HG02759 (cell line): ENCODE measurements at regions not wholly inside any gene's neighbourhood (a gene's known extent, or its start where the extent isn't known, plus 50 kb on each side); places are given as distances from the start of the nearest gene placed in this dataset.

Experiments
- ATAC-seq: cut with Tn5 transposase; IDR thresholded peaks from one replicate; pipeline ENCODE4 v1.9.1; 2021; ENCODE audit warnings: mild to moderate bottlenecking, moderate library complexity; ENCODE audit not compliant: unreplicated experiment

DNA sequence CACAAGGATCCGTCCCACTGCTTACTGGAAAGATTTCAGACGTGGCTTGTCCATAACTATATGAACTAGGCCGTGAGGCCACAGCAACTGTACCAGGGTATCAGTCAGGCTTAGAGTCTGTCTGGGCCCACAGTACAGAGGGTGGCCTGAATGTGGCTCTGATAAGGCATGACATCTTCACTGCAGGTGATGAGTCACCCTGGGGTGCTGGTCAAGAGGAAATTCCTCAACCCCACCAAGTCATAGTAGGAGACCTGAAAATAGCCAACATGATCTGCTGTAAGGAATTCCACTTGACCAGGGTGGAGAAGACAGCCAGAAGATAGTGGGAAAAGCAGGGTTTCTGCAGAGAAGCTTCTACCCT, 107.7 kb downstream of the INHBB start:
- ATAC-seq = no peak

DNA sequence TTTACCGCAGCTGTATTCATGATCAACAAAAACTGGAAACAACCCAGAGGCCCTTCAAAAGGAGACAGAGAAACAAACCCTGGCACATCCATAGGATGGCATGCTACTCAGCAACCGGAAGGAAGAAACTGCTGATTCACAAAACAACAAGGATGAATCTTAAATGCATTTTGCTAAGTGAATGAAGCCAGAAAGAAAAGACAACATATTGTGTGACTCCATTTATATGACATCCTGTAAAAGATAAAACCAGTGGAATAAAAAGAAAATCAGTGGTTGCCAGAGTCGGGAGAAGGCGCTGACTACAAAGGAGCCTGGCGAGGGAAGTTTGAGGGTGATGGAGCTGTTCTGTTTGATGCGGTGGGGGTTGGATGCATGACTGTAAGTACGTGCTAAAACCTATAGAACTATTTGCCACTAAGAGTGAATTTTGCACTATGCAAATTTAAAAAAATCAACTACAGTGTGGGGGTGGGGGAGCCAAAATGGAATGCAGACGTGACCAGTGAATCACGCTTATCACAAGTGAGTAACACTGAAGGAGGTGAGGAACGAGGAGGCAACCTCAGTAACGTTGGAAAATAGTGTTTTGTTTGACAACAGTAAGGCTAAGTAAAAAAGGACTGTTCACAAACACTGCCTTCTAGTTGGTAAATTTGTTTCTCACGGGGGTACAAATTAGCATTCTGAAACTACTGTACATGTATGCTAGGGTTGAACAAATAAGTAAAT, 108.9 kb downstream of the INHBB start:
- ATAC-seq = no peak

DNA sequence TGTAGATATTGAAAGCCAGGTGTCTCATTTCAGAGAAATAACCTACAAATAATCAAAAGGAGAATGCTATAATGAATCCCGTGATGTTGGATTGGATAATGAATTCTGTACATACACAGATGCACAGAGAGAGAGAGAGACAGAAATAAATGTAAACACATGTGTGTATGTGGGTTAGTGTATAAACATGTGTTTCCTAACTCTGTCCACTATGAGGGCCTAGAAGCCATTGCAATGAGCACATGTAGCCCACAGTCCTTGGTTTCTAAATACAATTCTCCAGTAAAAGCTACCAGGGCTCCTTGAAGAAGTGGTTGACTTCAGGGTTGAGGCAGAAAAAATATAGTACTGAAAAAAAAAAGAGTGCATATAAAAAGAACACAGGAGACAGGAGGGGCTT, 109.5 kb downstream of the INHBB start:
- no peak for ATAC-seq

DNA sequence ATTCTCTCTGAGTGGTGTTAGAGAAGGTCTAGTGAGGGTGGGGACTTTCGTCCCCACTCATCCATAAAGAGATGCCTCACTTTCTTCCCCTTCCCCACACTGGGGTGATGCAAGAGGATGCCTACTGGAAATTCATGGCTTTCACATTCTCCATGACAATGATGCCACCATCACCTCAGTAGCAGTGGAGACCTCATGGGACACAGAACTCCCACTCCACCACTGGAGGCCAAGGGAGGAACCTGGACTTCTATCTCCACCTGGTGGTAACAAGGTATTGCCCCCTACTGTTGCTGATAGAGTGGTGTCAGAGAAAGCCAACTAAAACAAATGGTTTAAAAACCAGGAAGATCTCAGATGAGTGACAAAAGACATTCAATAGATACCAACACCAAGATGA, 110.9 kb downstream of the INHBB start:
- ATAC-seq = no peak

DNA sequence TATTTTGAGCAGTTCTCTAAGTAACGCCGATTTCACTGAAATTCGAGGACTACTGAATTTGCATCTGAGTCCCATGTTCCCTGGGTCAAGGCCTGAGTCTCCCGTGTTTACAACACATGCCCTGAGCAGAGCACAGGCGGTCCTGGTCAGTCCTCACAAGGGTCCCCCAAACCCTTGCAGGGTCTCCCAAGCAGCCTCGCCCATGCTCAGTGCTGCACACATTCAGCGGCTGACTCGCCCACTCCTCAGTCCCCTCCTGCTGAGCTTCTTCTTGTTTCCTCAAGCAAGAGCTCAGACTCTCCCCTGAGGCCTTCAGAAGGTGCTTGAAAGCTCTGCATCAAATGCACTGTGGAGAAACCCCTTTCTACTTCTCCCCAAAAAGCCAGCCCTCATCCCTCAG, 114.6 kb downstream of the INHBB start:
- ATAC-seq = no peak

DNA sequence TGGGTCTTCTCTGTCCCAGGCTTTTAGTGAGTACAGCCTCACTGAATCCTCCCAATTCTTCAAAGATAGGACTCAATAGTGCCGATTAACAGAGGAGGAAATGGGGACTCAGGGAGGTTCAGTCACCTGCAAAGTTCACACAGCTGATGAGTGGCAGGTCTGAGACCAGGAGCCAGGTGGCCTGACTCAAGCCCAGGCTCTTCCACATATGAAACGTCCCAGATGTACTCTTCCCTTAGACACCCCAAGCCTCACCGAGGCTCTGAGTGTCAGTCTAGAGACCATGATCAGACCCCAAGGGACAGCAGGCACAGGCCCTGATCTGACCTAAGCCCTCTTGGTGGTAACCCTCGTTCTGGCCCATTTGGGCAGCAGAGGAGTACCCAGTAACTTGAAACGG, 115.2 kb downstream of the INHBB start:
- no peak for ATAC-seq

DNA sequence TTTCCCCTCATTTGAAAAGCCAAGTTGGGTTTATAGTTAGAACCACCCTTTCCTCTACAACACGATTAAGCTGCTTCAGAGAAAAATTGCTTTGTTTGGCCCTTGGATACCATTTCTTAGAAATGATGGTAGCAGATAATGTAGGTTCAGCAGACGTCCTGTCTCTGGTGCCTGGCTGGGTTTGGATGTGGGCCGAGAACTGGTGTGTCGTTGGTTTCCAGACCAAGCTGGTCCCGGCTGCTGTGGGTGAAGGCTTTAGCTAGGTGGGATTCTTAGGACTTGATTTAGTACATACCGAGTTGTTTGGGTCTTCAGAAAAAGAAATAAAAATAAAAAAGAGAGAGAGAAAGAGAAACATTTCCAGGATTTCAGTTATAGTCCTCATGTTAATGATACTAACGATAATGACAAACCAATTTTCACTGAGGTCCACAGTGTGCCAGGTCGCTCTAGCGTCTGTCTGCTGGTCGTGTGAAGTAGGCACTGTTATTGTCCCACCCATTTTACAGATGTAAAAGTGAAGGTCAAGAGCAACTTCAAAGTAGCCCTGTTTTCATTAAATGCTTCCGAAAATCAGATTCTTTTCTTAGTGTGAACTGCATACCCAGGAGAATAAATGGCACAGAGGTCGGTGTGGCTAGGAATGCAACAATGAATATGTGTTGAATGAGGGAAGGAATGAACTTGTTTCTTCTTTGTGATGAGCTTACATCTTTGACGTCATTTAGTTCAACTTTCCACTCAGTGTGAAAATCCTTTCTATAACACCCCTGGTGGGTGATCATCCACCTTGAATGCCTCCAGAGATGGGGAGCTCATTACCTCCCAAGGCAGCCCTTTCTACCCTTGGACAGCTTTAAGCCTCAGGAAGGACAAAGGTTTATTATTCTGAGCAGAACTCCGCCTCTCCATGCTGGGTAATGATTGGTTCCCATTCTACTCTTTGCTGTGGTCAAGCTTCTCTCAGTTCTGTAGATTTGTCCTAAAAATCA, 115.9 kb downstream of the INHBB start:
- ATAC-seq = no peak

DNA sequence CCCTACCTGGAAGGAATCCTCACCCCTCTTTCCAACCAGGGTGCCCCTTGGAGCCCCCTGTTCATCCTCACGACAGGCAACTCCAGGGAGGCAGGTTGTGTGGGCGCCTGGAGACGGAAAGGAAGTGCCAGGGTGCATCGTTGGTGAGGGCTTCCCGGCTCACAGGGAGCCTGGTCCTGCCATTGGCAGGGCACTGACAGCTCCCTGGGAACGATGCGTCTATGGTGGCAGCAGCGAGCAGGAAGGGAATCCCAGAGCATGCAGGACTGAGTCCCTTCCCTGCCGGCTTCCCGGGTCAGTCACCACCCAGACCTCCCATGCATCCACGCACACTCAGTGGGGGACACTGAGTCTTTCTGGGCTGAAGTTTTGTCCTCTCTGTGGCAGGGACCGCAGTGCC, 117.6 kb downstream of the INHBB start:
- no peak for ATAC-seq

DNA sequence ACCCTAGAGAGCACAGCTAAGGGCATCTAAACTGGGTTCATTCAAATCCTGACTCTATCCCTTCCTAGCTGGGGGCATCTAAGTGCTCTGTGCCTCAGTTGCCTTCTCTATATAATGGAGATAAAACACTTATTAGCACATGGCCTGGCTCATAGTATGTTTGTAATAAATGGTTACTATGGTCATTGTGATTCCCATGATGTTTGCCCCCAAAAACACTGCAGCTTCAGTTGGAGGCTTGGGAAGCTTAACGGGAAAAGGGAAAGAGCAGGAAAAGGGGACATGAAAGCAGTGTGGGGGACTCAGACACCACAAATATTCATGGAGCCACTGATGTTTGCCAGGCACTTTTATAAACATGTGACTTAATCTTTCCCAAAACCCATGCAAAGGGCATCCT, 118.1 kb downstream of the INHBB start:
- no peak for ATAC-seq

DNA sequence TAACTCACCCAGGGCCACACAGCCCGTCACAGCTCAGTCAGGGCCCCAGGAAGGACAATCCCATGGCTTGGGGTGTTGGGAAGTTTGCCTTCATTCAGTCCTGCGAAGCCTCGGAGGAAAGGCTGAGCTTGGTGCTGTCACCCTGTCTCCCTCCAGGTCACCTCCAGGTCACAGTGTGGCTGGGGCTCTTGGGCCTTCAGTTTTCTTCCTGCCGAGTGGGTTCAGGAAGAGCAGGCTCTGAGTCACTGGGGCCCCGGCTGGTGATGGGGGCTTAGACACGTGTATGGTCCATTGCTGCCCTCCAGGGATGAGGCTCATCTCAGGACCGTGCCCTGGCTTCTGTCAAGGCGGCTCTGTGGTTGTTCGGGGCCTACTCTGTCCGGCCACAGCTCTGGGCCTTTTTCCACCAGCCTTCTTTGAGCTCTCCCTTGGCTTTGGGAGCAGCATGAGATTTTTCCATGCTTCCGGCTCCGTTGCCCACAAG, 118.6 kb downstream of the INHBB start:
- ATAC-seq = no peak

DNA sequence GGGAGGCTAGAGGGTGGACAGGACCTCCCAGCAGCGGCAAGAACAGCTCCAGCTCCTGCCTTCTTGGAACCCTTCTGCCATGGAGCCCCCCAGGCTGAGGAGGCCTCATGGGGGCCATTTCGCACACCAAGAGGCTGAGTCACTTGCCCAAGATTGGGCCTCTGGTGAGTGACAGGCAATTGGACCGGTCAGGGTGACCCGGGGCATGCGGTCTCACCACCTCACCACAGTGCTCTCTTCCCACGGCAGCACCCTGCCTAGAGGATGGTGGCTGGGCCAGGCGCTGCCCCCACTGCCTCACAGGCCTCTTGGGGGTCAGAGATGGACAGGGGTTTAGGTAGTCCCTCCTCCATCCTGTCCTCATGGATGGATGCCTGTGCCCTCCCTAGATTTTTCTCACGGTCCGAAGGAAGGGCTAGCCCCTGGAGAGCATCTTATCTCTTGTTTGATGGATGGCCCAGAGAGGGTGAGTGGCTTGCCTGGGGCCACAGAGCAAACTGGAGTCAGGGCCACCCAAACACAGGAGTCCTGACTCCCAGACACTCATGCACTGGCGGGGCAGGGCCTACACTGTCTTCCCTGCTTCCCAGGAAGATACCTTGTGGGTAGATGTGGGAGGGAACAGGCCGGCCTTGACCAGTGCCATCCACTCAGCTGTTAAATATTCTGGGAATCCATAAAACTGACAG, 119.2 kb downstream of the INHBB start:
- no peak for ATAC-seq

DNA sequence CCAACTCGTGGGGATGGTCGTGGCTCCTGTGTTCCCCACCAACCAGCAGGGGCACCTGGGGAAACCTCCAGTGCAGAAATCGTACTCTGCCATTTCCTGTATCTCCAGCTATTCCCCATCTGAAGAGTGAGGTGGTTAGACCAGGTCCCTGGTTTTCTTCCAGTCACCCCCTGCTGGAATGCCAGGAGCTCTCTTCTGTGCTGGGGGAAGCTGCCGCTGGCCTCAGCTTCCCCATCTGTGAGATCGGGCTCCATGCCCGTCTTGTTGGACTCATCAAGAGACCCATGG, 119.7 kb downstream of the INHBB start:
- ATAC-seq = no peak

DNA sequence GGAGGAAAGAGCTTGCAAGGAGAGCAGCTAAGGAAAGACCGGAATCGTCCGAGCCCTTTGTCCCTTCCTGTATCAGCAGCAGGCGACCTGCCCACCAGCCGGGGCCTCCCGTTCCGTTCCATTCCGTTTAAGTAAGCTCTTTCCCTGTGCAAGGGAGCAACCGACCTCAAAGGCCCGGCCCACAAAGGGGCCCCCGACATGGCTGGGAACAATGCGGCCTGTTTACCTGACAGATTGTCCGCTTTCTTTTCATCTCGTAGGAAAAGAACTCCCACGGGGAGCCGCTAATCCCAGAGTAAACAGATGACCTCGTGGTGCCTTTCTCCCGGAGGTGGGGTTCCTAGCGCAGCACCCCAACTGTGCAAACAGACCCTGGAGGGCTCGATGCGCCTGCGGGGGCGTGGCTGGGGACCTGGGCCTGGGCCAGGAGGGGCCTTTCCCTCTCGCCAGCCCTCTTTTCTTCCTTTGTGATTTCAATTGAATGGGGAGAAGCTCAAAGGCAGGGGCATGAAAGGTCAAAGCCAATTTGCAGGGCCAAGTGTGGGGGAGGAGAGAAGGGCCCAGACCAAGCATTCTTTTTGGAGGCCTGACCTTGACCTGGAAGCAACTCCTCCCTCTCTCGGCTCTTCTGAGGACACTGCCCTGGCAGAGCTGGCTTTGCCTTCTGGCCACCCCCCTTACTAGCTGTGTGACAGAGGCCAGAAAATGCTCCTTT, 120.2 kb downstream of the INHBB start:
- ATAC-seq = no peak

DNA sequence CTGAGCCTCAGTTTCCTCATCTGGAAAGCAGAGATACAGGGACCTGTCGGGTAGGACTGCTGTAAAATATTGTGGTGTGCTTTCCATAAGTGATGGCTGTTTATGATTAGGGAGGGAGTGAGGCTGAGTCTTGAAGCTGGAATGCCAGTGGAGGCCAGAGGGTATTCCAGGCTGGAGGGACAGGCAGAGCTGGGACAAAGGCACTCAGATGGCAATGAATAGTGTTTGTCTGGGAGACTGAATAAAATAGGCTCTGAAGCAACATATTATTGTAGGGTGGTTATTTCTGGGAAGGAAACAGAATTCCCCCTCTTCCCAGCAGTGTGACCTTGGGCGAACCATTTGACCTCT, 120.7 kb downstream of the INHBB start:
- no peak for ATAC-seq

DNA sequence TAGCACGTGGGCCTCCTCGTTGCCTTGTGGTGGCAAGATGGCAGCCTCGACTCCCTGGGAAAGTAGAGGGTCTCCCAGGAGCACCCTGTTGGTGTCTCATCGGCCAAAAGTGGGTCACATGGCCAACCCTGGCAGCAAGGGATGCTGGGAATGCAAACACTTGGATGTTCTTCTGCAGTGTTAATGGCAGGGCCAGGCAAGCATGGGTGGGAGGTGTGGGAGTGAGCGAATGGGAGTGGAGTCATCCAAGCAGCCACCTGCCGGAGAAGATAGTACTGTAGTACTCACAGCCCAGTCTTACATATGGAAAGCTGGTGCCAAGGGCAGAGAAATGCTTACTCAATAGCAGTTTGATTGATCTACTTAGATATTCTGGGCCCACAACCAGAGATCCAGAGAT, 122.2 kb downstream of the INHBB start:
- no peak for ATAC-seq

DNA sequence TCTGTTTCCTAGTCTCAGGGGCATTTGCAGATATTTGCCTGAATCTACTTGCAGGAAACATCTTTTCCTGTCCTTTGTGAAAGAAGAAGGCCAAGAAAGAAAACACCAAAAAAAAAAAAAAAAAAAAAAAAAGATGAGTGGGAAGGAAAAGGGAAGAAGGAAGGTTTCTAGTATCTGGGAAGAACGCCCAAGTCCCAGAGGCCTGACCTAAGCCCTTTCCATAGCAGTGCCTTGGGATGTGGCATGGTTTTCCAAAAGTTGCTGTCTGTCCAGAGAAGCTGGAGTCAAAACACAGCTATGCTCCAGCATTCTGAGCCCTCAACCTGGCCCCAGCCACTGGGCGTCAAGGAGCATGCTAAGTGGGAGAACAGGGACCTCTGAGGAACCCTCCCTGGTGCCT, 123.5 kb downstream of the INHBB start:
- ATAC-seq = no peak

DNA sequence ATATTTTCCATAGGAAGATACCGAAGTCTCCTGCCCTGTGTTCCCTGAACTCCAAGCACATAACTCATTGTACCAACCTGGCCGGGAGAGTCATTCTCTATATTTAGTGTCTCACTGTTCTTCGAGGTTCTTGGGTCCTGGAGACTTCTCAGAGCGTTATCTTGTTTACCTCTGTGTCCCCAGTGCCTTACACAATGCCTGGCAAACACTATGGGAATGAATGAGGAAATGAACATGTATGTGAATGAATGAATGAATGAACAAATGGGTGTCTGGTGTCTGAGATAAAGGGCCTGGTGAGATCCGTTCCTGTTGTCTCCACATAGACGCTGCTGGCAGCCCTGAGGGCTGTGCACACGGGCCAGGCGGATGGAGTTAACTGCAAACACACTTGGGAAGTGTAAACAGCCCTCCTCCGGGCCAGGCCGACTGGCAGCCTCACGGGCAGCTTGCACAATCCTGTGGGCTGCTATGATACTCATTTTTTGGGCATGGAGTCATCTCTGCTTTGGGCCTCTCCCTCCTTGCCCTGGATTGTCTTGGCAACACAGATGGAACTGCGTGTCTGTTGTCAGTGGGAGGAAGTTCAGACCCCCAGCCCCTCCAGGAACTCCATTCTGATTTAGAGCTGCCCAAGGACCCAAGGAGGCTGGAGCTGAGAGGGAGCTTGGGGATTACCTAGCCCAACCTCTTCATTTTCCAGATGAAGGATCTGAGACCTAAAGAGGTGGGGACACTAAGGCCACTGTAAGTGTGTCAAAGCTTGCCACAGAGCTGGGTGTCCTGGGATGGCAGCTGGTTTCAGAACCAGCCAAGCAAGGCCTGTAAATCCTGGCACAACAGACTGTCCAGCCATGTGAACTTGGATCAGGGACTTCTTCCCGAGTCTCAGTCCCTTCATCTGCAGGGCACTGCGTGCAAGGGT, 124.4 kb downstream of the INHBB start:
- ATAC-seq = no peak

DNA sequence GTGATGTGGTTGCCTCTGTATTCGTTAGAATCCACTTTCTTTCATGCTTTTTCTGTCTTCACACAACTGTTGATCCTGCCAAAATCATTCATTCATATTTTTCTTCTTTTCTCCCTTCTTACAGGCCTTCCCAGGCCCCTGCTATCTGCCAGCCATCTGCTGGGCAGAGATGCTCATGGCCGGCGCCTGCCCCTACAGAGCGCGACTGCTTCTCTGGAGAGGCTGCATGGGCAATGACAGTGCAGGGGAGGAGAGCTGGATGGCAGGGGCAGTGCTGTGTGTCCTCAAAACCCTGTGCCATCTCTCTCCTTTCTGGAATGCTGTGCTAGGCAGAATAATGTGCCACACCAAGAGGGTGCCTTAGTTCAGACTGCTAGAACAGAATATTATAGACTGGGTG, 125.2 kb downstream of the INHBB start:
- ATAC-seq = no peak

DNA sequence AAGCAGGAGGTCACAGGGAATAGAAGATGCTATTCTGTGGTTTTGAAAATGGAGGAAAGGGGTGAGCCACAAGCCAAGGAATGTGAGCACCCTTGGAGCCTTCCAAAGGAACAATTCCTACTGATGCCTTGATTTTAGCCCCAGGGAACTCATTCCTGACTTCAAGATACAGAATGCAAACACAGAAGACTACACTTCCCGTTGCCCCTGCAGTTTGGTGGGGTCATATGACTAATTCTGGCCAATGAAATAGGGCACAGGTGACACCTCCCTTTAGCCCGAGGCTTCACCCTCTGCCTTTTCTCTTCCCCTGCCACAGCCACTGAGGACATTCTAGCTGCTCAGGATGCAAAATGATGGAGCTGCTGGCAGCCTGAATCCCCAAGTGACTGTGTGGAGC, 126.1 kb downstream of the INHBB start:
- no peak for ATAC-seq

DNA sequence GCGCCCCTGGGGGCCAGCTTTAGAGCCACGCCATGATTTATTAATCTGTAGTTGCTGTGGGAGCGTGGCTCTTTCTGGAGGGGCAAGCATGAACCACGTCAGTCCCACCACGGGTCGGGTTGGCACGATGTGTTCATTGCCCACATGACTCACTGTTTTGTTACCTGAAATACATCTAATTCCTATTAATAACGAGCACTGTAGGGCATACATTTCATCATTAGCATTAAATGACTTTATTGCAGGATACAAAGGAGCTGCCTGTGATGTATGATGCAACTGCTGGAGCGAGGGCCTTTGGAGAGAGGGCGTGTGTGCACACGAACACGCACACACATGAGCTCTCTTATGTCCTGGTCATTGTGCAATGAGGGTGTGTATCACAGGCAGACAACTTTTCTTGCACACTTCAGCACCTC, 127.0 kb downstream of the INHBB start:
- no peak for ATAC-seq
